ENCODE measurements at regions not wholly inside any gene's neighbourhood (a gene's known extent, or its start where the extent isn't known, plus 50 kb on each side); places are given as distances from the start of the nearest gene placed in this dataset.
A peak's percentile ranks its signal among the peaks of the same experiment; 100 is the strongest.

DNA sequence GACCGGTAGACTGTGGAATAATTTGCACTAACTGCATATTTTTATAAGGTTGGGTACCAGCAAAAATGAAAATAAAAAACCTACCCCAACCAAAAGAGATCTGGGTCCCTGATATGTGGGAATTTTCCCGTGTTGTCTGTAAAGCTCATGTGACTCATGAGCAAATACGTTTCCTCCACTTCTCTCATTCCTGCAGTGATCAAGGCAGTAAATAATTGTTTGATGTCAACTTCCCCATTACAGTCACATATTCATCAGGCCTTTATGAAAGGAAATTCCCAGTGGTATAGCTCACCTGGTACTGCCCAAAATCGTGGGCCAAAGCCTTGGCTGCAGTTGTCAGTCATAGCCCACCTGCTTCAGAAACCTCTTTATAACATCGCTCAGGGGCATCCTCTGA is 166.0 kb upstream of the ANK3 start:
- no peak for DNase-seq (ENCODE audit: low spot score, unreplicated experiment)
- H3K27ac Mint-ChIP-seq = no peak overlapping the region
- peaks cover 6% of the 10 kb centered on the region for H3K36me3 Mint-ChIP-seq (ENCODE audit: insufficient read depth)
- H3K4me3 Mint-ChIP-seq (ENCODE audit: low read depth) = no peak overlapping the region
- TF ChIP-seq, protein P1, sequence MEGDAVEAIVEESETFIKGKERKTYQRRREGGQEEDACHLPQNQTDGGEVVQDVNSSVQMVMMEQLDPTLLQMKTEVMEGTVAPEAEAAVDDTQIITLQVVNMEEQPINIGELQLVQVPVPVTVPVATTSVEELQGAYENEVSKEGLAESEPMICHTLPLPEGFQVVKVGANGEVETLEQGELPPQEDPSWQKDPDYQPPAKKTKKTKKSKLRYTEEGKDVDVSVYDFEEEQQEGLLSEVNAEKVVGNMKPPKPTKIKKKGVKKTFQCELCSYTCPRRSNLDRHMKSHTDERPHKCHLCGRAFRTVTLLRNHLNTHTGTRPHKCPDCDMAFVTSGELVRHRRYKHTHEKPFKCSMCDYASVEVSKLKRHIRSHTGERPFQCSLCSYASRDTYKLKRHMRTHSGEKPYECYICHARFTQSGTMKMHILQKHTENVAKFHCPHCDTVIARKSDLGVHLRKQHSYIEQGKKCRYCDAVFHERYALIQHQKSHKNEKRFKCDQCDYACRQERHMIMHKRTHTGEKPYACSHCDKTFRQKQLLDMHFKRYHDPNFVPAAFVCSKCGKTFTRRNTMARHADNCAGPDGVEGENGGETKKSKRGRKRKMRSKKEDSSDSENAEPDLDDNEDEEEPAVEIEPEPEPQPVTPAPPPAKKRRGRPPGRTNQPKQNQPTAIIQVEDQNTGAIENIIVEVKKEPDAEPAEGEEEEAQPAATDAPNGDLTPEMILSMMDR (IDR thresholded peaks at IDR 0.05; ENCODE audit: unreplicated experiment) = no peak
- H3K27me3 Mint-ChIP-seq = no peaks in the 10 kb centered on the region
- H3K4me1 Mint-ChIP-seq (ENCODE audit: low read depth) = no peaks in the 10 kb centered on the region
- H3K9me3 Mint-ChIP-seq (ENCODE audit: low read depth) = peaks cover 8% of the 10 kb centered on the region

DNA sequence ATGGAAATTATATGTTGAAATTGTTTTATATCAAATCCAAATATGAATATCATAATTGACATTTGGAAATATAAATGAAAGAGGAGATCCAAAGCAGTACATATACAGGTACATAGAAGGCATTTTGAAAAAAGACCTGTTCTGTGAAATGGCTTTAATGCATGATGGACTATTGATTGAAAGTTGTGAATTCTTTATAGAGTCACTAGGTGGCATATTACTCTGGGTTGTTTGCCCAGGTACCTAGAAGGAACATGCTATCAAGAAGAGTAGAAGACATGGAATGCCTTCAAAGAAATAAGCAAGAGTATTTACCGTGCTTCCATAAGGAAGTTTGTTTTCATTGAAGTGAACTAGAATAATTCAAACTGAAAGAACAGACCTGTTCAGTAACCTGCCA is 160.0 kb upstream of the ANK3 start:
- H3K27ac Mint-ChIP-seq = no peak overlapping the region
- no peaks in the 10 kb centered on the region for H3K27me3 Mint-ChIP-seq
- peaks cover 4% of the 10 kb centered on the region for H3K36me3 Mint-ChIP-seq (ENCODE audit: insufficient read depth)
- TF ChIP-seq, protein P1 (IDR thresholded peaks at IDR 0.05; ENCODE audit: unreplicated experiment) = peak; percentile 46
- peaks cover 4% of the 10 kb centered on the region for H3K9me3 Mint-ChIP-seq (ENCODE audit: low read depth)
- H3K4me1 Mint-ChIP-seq (ENCODE audit: low read depth) = no peaks in the 10 kb centered on the region
- DNase-seq (ENCODE audit: low spot score, unreplicated experiment) = no peak
- no peak overlapping the region for H3K4me3 Mint-ChIP-seq (ENCODE audit: low read depth)

DNA sequence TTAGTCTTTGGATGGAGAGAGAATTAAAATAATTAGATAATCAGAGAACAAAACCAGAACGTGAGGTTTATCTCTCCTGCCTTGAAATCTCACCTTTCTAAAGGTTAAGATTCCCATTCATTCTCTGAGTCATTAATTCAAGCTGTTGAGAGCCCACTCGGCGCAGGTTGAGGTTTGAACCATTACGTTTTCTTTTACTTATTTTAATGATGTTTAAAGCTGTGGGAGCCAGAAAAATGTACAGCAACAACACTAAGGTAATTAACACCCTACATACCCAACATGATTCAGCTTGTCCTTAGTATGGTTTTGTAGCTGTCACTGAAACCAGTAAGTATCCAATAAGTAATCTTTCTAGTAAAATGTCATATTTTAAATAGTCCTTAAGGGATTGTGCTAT is 153.0 kb upstream of the ANK3 start:
- TF ChIP-seq, protein P1 (IDR thresholded peaks at IDR 0.05; ENCODE audit: unreplicated experiment) = no peak
- no peaks in the 10 kb centered on the region for H3K9me3 Mint-ChIP-seq (ENCODE audit: low read depth)
- peaks cover 2% of the 10 kb centered on the region for H3K4me1 Mint-ChIP-seq (ENCODE audit: low read depth)
- H3K27me3 Mint-ChIP-seq = no peaks in the 10 kb centered on the region
- no peak for DNase-seq (ENCODE audit: low spot score, unreplicated experiment)
- H3K27ac Mint-ChIP-seq = no peak overlapping the region
- H3K36me3 Mint-ChIP-seq (ENCODE audit: insufficient read depth) = no peaks in the 10 kb centered on the region
- H3K4me3 Mint-ChIP-seq (ENCODE audit: low read depth) = no peak overlapping the region

DNA sequence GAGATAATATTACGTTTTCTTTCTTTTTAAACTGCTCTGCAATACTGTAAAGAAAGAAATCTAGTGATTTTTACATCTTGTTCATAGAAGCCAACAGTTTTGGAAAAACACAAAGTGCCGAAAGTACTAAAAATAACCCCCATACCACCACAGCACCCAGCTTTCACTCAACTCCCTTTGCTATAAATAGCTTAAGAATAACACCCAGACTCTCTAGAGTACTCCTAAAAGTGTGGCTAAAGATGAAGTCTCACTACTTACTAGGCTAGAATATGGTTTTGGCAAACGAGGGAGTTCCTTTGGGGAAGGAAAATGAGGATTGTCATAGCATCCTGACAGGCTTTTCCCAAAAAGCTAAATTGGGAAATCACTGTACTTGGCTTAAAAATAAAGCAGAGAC is 151.8 kb upstream of the ANK3 start:
- H3K4me1 Mint-ChIP-seq (ENCODE audit: low read depth) = peaks cover 2% of the 10 kb centered on the region
- H3K27me3 Mint-ChIP-seq = no peaks in the 10 kb centered on the region
- no peaks in the 10 kb centered on the region for H3K36me3 Mint-ChIP-seq (ENCODE audit: insufficient read depth)
- H3K4me3 Mint-ChIP-seq (ENCODE audit: low read depth) = no peak overlapping the region
- TF ChIP-seq, protein P1 (IDR thresholded peaks at IDR 0.05; ENCODE audit: unreplicated experiment) = no peak
- DNase-seq (ENCODE audit: low spot score, unreplicated experiment) = no peak
- H3K27ac Mint-ChIP-seq = no peak overlapping the region
- no peaks in the 10 kb centered on the region for H3K9me3 Mint-ChIP-seq (ENCODE audit: low read depth)

DNA sequence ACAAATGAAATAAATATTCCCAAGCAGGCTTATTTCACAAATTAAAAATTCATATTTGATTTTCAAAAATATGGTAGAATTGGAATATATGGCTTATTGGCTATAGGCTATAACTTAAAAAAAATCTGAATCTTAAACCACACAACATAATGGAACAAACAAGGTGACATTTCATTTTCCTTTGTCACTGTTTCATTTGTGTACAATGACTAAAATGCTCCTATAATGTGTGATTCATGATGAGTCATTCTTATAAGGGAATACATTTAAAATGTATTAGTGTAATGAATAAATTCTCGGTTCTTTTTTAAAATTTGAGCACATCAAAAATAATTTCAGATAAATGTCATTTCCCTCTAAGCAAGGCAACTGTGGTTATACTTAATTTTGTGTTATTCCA is 148.0 kb upstream of the ANK3 start:
- Mint-ChIP-seq H3K27me3 (no peaks in the 10 kb centered on the region), H3K36me3 (ENCODE audit: insufficient read depth) (no peaks in the 10 kb centered on the region), H3K4me1 (ENCODE audit: low read depth) (peaks cover 7% of the 10 kb centered on the region), H3K27ac (no peak overlapping the region), H3K4me3 (ENCODE audit: low read depth) (no peak overlapping the region), H3K9me3 (ENCODE audit: low read depth) (no peaks in the 10 kb centered on the region)
- no peak for DNase-seq (ENCODE audit: low spot score, unreplicated experiment)
- TF ChIP-seq, protein P1 (IDR thresholded peaks at IDR 0.05; ENCODE audit: unreplicated experiment) = no peak

Data from progenitor cell of endocrine pancreas (in vitro differentiated cells).